ENCODE measurements at regions not wholly inside any gene's neighbourhood (a gene's known extent, or its start where the extent isn't known, plus 50 kb on each side); places are given as distances from the start of the nearest gene placed in this dataset.

DNA sequence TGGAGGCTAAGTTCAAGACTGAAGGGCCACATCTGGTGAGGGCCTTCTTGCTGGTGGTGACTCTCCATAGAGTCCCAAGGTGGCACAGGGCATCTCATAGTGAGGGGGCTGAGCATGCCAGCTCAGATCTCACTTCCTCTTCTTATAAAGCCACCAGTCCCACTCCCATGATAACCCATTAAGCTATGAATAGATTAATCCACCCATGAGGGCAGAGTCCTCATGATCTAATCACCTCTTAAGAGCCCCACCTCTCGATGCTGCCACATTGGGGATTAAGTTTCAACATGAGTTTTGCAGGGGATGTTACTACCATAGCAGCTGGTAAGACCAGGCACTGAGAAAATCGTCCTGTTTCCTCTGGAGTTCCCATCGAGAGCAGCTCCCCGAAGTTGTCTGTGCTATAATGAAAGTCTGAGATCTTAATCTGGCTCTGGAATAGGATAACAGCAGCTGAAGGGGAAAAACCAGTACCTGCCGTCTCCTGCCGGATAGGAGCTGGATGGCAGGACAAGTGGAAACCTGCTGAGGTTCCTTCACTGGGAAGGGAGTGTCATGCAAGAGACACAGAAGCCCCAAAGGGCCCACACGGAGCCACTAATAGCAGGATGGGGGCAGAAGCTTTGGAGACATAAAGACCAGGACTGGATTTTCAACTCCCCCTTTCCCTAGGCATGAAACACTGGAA, 79.5 kb upstream of the EPHB3 start:
- TF ChIP-seq, protein P1, sequence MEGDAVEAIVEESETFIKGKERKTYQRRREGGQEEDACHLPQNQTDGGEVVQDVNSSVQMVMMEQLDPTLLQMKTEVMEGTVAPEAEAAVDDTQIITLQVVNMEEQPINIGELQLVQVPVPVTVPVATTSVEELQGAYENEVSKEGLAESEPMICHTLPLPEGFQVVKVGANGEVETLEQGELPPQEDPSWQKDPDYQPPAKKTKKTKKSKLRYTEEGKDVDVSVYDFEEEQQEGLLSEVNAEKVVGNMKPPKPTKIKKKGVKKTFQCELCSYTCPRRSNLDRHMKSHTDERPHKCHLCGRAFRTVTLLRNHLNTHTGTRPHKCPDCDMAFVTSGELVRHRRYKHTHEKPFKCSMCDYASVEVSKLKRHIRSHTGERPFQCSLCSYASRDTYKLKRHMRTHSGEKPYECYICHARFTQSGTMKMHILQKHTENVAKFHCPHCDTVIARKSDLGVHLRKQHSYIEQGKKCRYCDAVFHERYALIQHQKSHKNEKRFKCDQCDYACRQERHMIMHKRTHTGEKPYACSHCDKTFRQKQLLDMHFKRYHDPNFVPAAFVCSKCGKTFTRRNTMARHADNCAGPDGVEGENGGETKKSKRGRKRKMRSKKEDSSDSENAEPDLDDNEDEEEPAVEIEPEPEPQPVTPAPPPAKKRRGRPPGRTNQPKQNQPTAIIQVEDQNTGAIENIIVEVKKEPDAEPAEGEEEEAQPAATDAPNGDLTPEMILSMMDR (IDR thresholded peaks at IDR 0.05; ENCODE audit: extremely low read depth, insufficient read depth, missing control alignments), result no peak
- in situ Hi-C loops (cut with MboI; ENCODE audit: low pct_unique_long_range_greater_than_20kb, low sequenced_read_pairs, unreplicated experiment), result no loop called here
- DNase-seq (ENCODE audit: low spot score), result no peak

DNA sequence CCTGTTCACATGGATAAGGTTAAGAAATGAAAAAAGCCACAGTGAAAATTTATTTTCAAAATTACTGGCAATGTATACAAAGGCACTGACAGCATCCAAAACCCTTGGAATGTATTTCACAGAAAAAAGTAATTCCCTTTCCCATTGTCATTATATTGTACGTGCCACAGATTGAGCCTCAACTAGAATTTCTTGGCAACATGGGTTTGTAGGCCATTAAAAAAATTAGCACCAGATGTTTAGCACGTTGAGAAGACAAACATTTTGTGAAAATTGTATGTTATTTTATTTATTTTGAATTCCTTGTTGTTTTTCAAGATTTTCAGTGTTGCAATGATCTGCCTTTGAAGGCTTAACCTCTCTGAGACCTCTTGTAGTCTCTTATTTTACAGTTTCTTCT, 76.3 kb upstream of the EPHB3 start:
- in situ Hi-C loops (cut with MboI; ENCODE audit: low pct_unique_long_range_greater_than_20kb, low sequenced_read_pairs, unreplicated experiment), result no loop called here
- TF ChIP-seq, protein P1 (IDR thresholded peaks at IDR 0.05; ENCODE audit: extremely low read depth, insufficient read depth, missing control alignments), result no peak
- no peak for DNase-seq (ENCODE audit: low spot score)

DNA sequence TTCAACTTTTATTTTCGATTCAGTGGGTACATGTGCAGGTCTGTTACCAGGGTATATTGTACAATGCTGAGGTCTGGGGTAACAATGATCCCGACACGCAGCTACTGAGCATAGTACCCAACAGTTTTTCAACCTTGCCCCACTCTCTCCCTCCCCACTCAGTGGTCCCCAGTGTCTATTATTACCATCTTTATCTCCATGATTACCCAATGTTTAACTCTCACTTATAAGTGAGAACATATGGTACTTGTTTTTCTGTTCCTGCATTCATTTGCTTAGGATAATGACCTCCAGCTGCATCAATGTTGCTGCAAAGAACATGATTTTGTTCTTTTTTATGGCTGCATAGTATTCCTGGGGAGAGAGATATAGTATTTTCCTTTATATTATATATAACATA, 75.7 kb upstream of the EPHB3 start:
- in situ Hi-C loops (cut with MboI; ENCODE audit: low pct_unique_long_range_greater_than_20kb, low sequenced_read_pairs, unreplicated experiment), result no loop called here
- TF ChIP-seq, protein P1 (IDR thresholded peaks at IDR 0.05; ENCODE audit: extremely low read depth, insufficient read depth, missing control alignments), result no peak
- DNase-seq (ENCODE audit: low spot score), result no peak

DNA sequence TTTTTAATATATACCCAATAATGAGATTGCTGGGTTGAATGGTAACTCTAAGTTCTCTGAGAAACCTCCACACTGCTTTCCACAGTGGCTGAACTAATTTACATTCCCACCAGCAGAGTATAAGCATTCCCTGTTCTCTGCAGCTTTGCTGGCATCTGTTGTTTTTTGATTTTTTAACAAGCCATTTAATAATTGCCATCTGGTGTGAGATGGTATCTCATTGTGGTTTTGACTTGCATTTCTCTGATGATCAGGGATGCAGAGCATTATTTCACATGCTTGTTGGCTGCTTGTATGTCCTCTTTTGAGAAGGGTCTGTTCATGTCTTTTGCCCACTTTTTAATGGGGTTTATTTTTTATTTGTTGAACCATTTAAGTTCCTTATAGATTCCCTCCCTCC, 75.0 kb upstream of the EPHB3 start:
- in situ Hi-C loops (cut with MboI; ENCODE audit: low pct_unique_long_range_greater_than_20kb, low sequenced_read_pairs, unreplicated experiment), result no loop called here
- no peak for DNase-seq (ENCODE audit: low spot score)
- TF ChIP-seq, protein P1 (IDR thresholded peaks at IDR 0.05; ENCODE audit: extremely low read depth, insufficient read depth, missing control alignments), result no peak

DNA sequence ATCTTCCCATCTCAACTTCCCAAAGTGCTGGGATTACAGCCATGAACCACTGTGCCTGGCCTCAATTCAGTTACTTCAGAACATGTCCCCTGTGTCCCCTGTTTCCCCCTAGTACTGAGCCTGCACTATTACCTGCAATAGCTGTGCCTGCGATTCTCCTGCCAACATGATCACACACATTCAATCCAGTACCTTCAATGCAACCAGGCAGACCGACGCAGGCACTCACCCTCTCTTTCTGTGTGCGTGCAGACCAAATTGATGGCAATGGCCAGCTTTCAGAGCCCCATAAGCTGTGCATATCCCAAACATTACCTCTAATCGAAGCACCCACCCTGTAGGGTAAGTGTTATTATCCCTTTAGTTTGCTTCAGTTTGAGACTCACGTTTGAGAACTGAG, 73.0 kb upstream of the EPHB3 start:
- in situ Hi-C loops (cut with MboI; ENCODE audit: low pct_unique_long_range_greater_than_20kb, low sequenced_read_pairs, unreplicated experiment), result no loop called here
- no peak for DNase-seq (ENCODE audit: low spot score)
- TF ChIP-seq, protein P1 (IDR thresholded peaks at IDR 0.05; ENCODE audit: extremely low read depth, insufficient read depth, missing control alignments), result no peak

DNA sequence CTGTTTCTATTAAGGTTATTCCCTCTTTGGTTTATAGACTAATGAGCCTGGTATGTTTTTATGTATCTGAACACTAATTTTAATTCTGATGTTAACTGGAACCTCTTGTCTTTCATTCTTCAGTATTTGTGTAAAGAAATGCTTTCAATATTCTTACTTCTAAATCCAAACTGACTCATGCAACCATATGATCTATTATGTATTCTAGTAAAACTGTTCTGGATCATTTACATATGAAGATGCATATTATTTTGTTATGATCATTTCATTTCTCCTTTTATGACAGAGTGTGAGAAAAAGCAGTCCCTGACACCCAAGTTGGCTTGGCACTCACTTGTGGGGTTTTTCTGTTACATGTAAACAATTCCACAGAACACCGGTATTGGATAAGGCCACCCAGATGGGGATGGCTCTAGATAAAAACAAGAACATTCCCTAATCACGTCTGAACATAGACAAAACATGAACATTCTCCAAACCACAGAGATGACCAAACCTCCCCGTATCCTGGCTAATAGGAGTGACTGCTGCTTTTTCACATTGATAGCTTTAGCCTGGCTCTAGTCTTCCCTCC, 72.2 kb upstream of the EPHB3 start:
- TF ChIP-seq, protein P1 (IDR thresholded peaks at IDR 0.05; ENCODE audit: extremely low read depth, insufficient read depth, missing control alignments), result no peak
- DNase-seq (ENCODE audit: low spot score), result no peak
- in situ Hi-C loops (cut with MboI; ENCODE audit: low pct_unique_long_range_greater_than_20kb, low sequenced_read_pairs, unreplicated experiment), result no loop called here
